HG03025 (cell line): ENCODE measurements at regions not wholly inside any gene's neighbourhood (a gene's known extent, or its start where the extent isn't known, plus 50 kb on each side); places are given as distances from the start of the nearest gene placed in this dataset.
"Not testable (repeated sequence)": the region's sequence is repeated elsewhere in the genome, so short reads cannot be mapped to it uniquely, and the experiment has no call there.

Source experiments
- ATAC-seq: cut with Tn5 transposase; IDR thresholded peaks from one replicate; pipeline ENCODE4 v1.9.1; 2021; ENCODE audit warnings: mild to moderate bottlenecking, moderate library complexity; ENCODE audit not compliant: unreplicated experiment, low FRiP score

GRCh38 chr7:91618776-91619765 lies 261.4 kb downstream of the MTERF1 start:
- ATAC-seq, result no peak

GRCh38 chr7:91620827-91621226 lies 259.7 kb downstream of the MTERF1 start:
- ATAC-seq, result no peak

GRCh38 chr7:91627324-91627723 lies 253.2 kb downstream of the MTERF1 start:
- ATAC-seq, result not testable (repeated sequence)

GRCh38 chr7:91628742-91629141 lies 251.8 kb downstream of the MTERF1 start:
- ATAC-seq, result no peak

- ATAC-seq, result no peak
Observed at GRCh38 chr7:91630581-91631380, 249.7 kb downstream of the MTERF1 start.

- ATAC-seq, result no peak
Observed at GRCh38 chr7:91632234-91632940, 248.1 kb downstream of the MTERF1 start.

- ATAC-seq, result no peak
Observed at GRCh38 chr7:91633013-91633441, 247.5 kb downstream of the MTERF1 start.

GRCh38 chr7:91634485-91635177 lies 245.9 kb downstream of the MTERF1 start:
- no peak for ATAC-seq

- ATAC-seq, result no peak
Observed at GRCh38 chr7:91636129-91636724, 244.3 kb downstream of the MTERF1 start.

- no peak for ATAC-seq
Observed at GRCh38 chr7:91636728-91637127, 243.8 kb downstream of the MTERF1 start.

- ATAC-seq, result no peak
Observed at GRCh38 chr7:91644256-91644655, 236.2 kb downstream of the MTERF1 start.

- no peak for ATAC-seq
Observed at GRCh38 chr7:91645542-91645941, 235.0 kb downstream of the MTERF1 start.

- no peak for ATAC-seq
Observed at GRCh38 chr7:91651986-91652385, 228.5 kb downstream of the MTERF1 start.

GRCh38 chr7:91653286-91653685 lies 227.2 kb downstream of the MTERF1 start:
- ATAC-seq, result no peak

GRCh38 chr7:91655656-91656055 lies 224.8 kb downstream of the MTERF1 start:
- ATAC-seq, result no peak

- ATAC-seq, result no peak
Observed at GRCh38 chr7:91656541-91657482, 223.7 kb downstream of the MTERF1 start.

GRCh38 chr7:91657483-91658071 lies 222.9 kb downstream of the MTERF1 start:
- no peak for ATAC-seq

- no peak for ATAC-seq
Observed at GRCh38 chr7:91659096-91659495, 221.4 kb downstream of the MTERF1 start.
